ENCODE measurements at regions not wholly inside any gene's neighbourhood (a gene's known extent, or its start where the extent isn't known, plus 50 kb on each side); places are given as distances from the start of the nearest gene placed in this dataset.

DNA sequence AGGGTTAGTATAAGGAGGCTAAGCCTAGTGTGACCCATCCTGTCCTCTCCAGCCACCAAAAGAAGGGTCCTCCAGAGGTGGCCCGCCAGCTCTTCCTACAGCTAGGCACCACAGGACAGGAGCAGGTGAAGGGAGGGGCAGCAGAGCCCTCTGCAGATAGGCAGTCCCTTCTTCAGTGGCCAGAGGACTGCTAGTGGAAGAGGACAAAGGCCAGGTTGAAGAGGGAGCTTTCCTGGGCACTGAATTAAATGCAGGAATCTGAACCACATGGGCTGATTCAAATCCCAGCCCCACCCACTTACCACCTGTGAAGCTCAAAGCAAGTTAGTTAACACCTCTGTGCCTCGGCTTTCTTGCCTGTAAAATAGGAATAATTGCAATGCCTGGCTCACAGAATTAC, 409.5 kb downstream of the NXPE2 start:
- TF ChIP-seq, protein P1, sequence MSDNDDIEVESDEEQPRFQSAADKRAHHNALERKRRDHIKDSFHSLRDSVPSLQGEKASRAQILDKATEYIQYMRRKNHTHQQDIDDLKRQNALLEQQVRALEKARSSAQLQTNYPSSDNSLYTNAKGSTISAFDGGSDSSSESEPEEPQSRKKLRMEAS (IDR thresholded peaks at IDR 0.05; ENCODE audit: low read depth): no peak
- TF ChIP-seq MXI1 (IDR thresholded peaks at IDR 0.05; ENCODE audit: low read depth, low read length): no peak
- TF ChIP-seq EP300 (IDR thresholded peaks at IDR 0.05; ENCODE audit: borderline replicate concordance in 1 of 2, low read depth in 1 of 2, low read length in 1 of 2): no peak
- no peak for TF ChIP-seq FOXM1 (IDR thresholded peaks at IDR 0.05; ENCODE audit: low read depth)
- no peak for TF ChIP-seq POLR2AphosphoS5 (IDR thresholded peaks at IDR 0.05; ENCODE audit: low read depth, low read length)
- TF ChIP-seq RAD21 (IDR thresholded peaks at IDR 0.05; ENCODE audit: low read length): no peak
- no peak for TF ChIP-seq JUND (IDR thresholded peaks at IDR 0.05)
- TF ChIP-seq, protein P2, sequence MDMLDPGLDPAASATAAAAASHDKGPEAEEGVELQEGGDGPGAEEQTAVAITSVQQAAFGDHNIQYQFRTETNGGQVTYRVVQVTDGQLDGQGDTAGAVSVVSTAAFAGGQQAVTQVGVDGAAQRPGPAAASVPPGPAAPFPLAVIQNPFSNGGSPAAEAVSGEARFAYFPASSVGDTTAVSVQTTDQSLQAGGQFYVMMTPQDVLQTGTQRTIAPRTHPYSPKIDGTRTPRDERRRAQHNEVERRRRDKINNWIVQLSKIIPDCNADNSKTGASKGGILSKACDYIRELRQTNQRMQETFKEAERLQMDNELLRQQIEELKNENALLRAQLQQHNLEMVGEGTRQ (IDR thresholded peaks at IDR 0.05; ENCODE audit: borderline replicate concordance, low read depth, low read length): no peak
- TF ChIP-seq, protein P3, sequence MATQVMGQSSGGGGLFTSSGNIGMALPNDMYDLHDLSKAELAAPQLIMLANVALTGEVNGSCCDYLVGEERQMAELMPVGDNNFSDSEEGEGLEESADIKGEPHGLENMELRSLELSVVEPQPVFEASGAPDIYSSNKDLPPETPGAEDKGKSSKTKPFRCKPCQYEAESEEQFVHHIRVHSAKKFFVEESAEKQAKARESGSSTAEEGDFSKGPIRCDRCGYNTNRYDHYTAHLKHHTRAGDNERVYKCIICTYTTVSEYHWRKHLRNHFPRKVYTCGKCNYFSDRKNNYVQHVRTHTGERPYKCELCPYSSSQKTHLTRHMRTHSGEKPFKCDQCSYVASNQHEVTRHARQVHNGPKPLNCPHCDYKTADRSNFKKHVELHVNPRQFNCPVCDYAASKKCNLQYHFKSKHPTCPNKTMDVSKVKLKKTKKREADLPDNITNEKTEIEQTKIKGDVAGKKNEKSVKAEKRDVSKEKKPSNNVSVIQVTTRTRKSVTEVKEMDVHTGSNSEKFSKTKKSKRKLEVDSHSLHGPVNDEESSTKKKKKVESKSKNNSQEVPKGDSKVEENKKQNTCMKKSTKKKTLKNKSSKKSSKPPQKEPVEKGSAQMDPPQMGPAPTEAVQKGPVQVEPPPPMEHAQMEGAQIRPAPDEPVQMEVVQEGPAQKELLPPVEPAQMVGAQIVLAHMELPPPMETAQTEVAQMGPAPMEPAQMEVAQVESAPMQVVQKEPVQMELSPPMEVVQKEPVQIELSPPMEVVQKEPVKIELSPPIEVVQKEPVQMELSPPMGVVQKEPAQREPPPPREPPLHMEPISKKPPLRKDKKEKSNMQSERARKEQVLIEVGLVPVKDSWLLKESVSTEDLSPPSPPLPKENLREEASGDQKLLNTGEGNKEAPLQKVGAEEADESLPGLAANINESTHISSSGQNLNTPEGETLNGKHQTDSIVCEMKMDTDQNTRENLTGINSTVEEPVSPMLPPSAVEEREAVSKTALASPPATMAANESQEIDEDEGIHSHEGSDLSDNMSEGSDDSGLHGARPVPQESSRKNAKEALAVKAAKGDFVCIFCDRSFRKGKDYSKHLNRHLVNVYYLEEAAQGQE (IDR thresholded peaks at IDR 0.05; ENCODE audit: low read depth, low read length): no peak
- TF ChIP-seq, protein P4, sequence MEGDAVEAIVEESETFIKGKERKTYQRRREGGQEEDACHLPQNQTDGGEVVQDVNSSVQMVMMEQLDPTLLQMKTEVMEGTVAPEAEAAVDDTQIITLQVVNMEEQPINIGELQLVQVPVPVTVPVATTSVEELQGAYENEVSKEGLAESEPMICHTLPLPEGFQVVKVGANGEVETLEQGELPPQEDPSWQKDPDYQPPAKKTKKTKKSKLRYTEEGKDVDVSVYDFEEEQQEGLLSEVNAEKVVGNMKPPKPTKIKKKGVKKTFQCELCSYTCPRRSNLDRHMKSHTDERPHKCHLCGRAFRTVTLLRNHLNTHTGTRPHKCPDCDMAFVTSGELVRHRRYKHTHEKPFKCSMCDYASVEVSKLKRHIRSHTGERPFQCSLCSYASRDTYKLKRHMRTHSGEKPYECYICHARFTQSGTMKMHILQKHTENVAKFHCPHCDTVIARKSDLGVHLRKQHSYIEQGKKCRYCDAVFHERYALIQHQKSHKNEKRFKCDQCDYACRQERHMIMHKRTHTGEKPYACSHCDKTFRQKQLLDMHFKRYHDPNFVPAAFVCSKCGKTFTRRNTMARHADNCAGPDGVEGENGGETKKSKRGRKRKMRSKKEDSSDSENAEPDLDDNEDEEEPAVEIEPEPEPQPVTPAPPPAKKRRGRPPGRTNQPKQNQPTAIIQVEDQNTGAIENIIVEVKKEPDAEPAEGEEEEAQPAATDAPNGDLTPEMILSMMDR (IDR thresholded peaks at IDR 0.05): no peak
- TF ChIP-seq EZH2phosphoT487 (IDR thresholded peaks at IDR 0.05; ENCODE audit: borderline replicate concordance, low read depth): no peak
